Gastrocnemius medialis (tissue), 4 donors: ENCODE measurements at regions not wholly inside any gene's neighbourhood (a gene's known extent, or its start where the extent isn't known, plus 50 kb on each side); places are given as distances from the start of the nearest gene placed in this dataset.
A peak's percentile ranks its signal among the peaks of the same experiment; 100 is the strongest.

Experiments used
- ATAC-seq, 2 donors: fragments of 150-250 bp; one replicate each; pipeline ENCODE4 v1.9.1; 2016
- DNase-seq, 2 donors: peaks; one replicate each; pipeline ENCODE4 v3.0.0-alpha.2; 2019
- H3K27ac ChIP-seq, 4 donors: fragments of 200-600 bp; sonication (generic); 1 replicate in 1 of 4; 2 replicates in 3 of 4; pipeline ENCODE4 v1.5.1; 2016 to 2018; ENCODE audit warnings: mild to moderate bottlenecking in 2 of 4, moderate library complexity in 1 of 4
- H3K27me3 ChIP-seq, 3 donors: fragments of 200-600 bp; sonication (generic) in 2 of 3; 1 replicate in 1 of 3; 2 replicates in 2 of 3; pipeline versions ENCODE4 v1.5.1 to v1.6.0; 2016 to 2019; ENCODE audit warnings: mild to moderate bottlenecking in 1 of 3, moderate library complexity in 1 of 3
- H3K36me3 ChIP-seq, 2 donors: fragments of 200-600 bp; sonication (generic) in 1 of 2; one replicate each; pipeline ENCODE4 v1.5.1; 2017 to 2018
- H3K4me1 ChIP-seq, 2 donors: fragments of 200-600 bp; sonication (generic) in 1 of 2; one replicate each; pipeline ENCODE4 v1.5.1; 2016 to 2017; ENCODE audit warnings: mild to moderate bottlenecking in 2 of 2
- H3K4me3 ChIP-seq, 4 donors: fragments of 200-600 bp; sonication (generic) in 3 of 4; 1 replicate in 1 of 4; 2 replicates in 3 of 4; pipeline ENCODE4 v1.5.1; 2016 to 2019; ENCODE audit warnings: mild to moderate bottlenecking in 2 of 4
- H3K9me3 ChIP-seq, 3 donors: fragments of 200-600 bp; sonication (generic) in 2 of 3; 1 replicate in 1 of 3; 2 replicates in 2 of 3; pipeline ENCODE4 v1.5.1; 2016 to 2019
- POLR2A ChIP-seq, 2 donors: fragments of 450-650 bp; IDR thresholded peaks; one replicate each; pipeline ENCODE4 v1.6.1; 2017; ENCODE audit warnings: antibody characterized with exemption in 2 of 2, mild to moderate bottlenecking in 2 of 2, moderate library complexity in 2 of 2
- in situ Hi-C, 4 donors: fragments of 200-750 bp; cut with MboI; loops; one replicate each; pipeline versions ENCODE4 v1.15.0 to v1.8.0; 2017; ENCODE audit warnings: low sequenced_read_pairs in 4 of 4
- intact Hi-C: fragments of 100-400 bp; cut with DNase I; formaldehyde crosslinking; loops from one replicate; pipeline ENCODE4 v1.15.1; 2023; ENCODE audit warnings: low total_unique reads
- TF ChIP-seq, protein P1 (sequence below), 5 experiments: fragments of 450-650 bp in 3 of 5; fragments of 200-600 bp in 2 of 5; sonication (generic) in 2 of 5; IDR thresholded peaks in 4 of 5; conservative IDR thresholded peaks in 1 of 5; 1 replicate in 4 of 5; 2 replicates in 1 of 5; pipeline ENCODE4 v1.5.1; 2016 to 2019; ENCODE audit warnings: antibody characterized with exemption in 5 of 5, mild to moderate bottlenecking in 3 of 5, moderate library complexity in 3 of 5

DNA sequence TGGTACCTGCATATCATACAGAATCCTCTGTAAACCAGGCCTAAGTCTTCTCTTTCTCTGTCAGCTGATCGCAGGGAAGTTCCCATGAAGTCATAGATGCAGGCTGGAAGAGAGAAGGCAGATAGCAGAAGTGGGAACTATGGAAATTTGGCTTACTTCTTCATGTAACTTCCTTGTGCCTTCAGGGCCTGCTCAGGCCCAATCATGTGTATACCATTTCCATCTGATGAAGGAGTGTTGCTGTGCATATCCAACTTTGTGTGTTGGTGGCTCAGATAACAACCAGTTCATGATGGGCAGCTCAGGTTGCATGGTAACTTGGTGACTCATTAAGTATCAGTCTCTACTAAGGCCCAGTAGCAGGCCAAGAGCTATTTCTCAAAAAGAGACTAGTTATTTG lies 53.1 kb upstream of the CEP295 start:
- in situ Hi-C loops = no loop called here

DNA sequence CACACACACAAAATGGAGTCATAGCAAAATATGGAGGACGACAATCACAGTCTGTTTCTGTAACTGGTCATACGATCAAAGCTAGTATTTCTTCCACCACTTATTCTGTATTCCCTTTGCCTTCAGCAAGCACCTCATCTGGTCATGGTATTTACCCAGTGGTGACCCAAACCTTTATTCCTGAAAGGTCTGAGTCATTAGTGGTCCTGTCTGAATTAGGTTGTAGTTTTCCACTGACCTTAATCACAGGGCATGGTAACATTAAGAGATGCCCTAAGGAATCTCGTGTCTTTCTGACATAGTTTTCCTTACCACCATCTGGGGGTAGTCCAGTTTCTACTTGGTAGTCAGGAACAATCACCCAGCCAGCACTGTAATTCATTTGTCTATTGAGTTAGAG lies 54.8 kb upstream of the CEP295 start:
- in situ Hi-C loops = no loop called here
- Histone ChIP-seq H3K36me3 (no peaks in the 10 kb centered on the region), H3K27me3 (no peaks in the 10 kb centered on the region), H3K4me3 (no peak overlapping the region), H3K9me3 (no peaks in the 10 kb centered on the region), H3K4me1 (no peaks in the 10 kb centered on the region), H3K27ac (no peak overlapping the region)
- DNase-seq (no peak), ATAC-seq (no peak)
- intact Hi-C loops = no loop called here
- no peak for TF ChIP-seq POLR2A (IDR thresholded peaks at IDR 0.05)
- TF ChIP-seq, protein P1, sequence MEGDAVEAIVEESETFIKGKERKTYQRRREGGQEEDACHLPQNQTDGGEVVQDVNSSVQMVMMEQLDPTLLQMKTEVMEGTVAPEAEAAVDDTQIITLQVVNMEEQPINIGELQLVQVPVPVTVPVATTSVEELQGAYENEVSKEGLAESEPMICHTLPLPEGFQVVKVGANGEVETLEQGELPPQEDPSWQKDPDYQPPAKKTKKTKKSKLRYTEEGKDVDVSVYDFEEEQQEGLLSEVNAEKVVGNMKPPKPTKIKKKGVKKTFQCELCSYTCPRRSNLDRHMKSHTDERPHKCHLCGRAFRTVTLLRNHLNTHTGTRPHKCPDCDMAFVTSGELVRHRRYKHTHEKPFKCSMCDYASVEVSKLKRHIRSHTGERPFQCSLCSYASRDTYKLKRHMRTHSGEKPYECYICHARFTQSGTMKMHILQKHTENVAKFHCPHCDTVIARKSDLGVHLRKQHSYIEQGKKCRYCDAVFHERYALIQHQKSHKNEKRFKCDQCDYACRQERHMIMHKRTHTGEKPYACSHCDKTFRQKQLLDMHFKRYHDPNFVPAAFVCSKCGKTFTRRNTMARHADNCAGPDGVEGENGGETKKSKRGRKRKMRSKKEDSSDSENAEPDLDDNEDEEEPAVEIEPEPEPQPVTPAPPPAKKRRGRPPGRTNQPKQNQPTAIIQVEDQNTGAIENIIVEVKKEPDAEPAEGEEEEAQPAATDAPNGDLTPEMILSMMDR (IDR thresholded peaks at IDR 0.05 in 4 of 5, conservative IDR thresholded peaks at IDR 0.05 in 1 of 5) = no peak

More for the DNA sequence above, 53.1 kb upstream of the CEP295 start:
- no peaks in the 10 kb centered on the region for H3K4me1 ChIP-seq
- no peak overlapping the region for H3K27ac ChIP-seq
- ATAC-seq (peak in 1 of 2 donors; percentile 85), DNase-seq (no peak)
- intact Hi-C loops = no loop called here
- H3K36me3 ChIP-seq = no peaks in the 10 kb centered on the region
- H3K27me3 ChIP-seq = no peaks in the 10 kb centered on the region
- no peak overlapping the region for H3K4me3 ChIP-seq
- no peaks in the 10 kb centered on the region for H3K9me3 ChIP-seq
- no peak for TF ChIP-seq POLR2A (IDR thresholded peaks at IDR 0.05)
- TF ChIP-seq, protein P1 (IDR thresholded peaks at IDR 0.05 in 4 of 5, conservative IDR thresholded peaks at IDR 0.05 in 1 of 5) = no peak

DNA sequence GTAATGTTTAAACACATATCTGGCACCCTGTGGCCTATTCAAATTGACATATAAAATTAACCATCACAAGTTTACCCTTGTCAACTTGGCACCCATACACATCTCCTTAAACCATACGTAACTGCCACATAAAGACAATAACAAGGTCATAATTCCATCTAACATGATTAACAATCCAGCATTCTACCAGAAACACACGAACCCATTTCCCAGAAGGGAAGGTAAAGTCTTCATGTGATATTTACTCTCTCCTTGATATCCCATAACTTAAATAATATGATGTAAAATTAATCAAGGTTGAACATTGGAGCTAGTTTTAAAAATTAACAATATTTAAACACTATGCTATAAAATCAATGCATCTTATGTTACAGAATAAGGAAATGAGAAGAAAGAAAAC lies 55.2 kb upstream of the CEP295 start:
- intact Hi-C loops (no loop called here), in situ Hi-C loops (no loop called here)
- H3K36me3 ChIP-seq = no peaks in the 10 kb centered on the region
- ATAC-seq (no peak), DNase-seq (no peak)
- no peaks in the 10 kb centered on the region for H3K4me1 ChIP-seq
- no peaks in the 10 kb centered on the region for H3K27me3 ChIP-seq
- H3K4me3 ChIP-seq = no peak overlapping the region
- TF ChIP-seq, protein P1 (IDR thresholded peaks at IDR 0.05 in 4 of 5, conservative IDR thresholded peaks at IDR 0.05 in 1 of 5) = no peak
- no peak for TF ChIP-seq POLR2A (IDR thresholded peaks at IDR 0.05)
- H3K9me3 ChIP-seq = no peaks in the 10 kb centered on the region
- no peak overlapping the region for H3K27ac ChIP-seq

DNA sequence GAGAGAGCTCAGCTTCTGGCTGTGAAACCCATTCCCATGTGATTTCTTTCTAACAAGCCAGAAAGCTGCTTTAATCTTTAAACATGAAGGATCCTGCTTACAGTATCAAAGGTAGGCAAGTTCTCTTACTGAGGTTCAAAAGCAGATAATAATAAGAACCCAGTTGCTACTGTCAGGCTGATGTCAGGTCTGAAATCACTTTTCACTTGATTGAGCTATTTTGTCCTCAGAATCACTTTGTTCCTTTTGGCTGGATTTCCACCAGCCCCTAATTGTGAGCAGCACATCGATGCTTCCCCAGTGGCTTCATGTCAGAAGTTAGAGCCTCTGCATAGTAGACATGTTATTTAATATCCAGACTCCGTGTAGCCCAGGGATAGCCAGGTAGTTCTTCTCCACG lies 55.8 kb upstream of the CEP295 start:
- no peak for TF ChIP-seq POLR2A (IDR thresholded peaks at IDR 0.05)
- TF ChIP-seq, protein P1 (IDR thresholded peaks at IDR 0.05 in 4 of 5, conservative IDR thresholded peaks at IDR 0.05 in 1 of 5) = no peak
- no peaks in the 10 kb centered on the region for H3K9me3 ChIP-seq
- no peaks in the 10 kb centered on the region for H3K27me3 ChIP-seq
- H3K4me3 ChIP-seq = no peak overlapping the region
- ATAC-seq (no peak), DNase-seq (no peak)
- intact Hi-C loops (no loop called here), in situ Hi-C loops (no loop called here)
- no peaks in the 10 kb centered on the region for H3K36me3 ChIP-seq
- no peaks in the 10 kb centered on the region for H3K4me1 ChIP-seq
- H3K27ac ChIP-seq = no peak overlapping the region

DNA sequence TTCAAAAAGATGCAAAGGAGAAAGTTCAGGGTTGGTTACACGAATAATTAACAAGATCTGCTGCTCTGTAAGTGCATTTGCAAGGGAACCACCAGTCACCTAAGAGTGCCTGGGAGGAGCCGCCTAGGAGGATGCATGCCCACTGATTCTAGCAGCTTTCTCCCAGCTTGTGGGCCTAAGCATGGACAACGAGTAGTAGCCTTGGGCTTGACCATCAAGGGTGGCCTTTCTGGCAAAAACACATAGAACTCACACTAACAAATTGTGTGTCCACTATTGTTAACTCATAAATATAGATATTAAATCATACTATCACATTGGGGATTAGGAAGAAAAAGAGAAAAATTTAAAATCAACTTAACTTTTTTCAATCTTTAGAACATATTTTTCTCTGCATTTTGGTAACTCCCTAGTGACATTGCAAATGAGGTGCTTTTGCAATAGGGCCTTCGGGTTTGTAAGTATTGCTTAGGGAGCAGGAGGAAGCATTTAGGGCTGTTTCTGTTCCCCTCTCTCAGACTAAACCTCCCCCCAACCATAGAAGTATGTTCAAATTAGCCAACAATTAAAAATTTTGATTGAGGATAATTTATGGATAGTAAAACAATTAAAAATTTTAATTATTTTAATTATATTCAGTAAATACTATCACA lies 57.3 kb upstream of the CEP295 start:
- ATAC-seq (no peak), DNase-seq (no peak)
- in situ Hi-C loops = no loop called here

More for the DNA sequence above, 57.3 kb upstream of the CEP295 start:
- Histone ChIP-seq H3K4me3 (no peak overlapping the region), H3K9me3 (no peaks in the 10 kb centered on the region), H3K36me3 (no peaks in the 10 kb centered on the region), H3K4me1 (no peaks in the 10 kb centered on the region), H3K27ac (no peak overlapping the region), H3K27me3 (no peaks in the 10 kb centered on the region)
- no peak for TF ChIP-seq POLR2A (IDR thresholded peaks at IDR 0.05)
- TF ChIP-seq, protein P1 (IDR thresholded peaks at IDR 0.05 in 4 of 5, conservative IDR thresholded peaks at IDR 0.05 in 1 of 5) = no peak
- intact Hi-C loops = no loop called here
